Lung (tissue), 11 donors: ENCODE measurements at regions not wholly inside any gene's neighbourhood (a gene's known extent, or its start where the extent isn't known, plus 50 kb on each side); places are given as distances from the start of the nearest gene placed in this dataset.

Source experiments
- ATAC-seq: fragments of 200-7000 bp; cut with Tn5 transposase; one replicate; pipeline ENCODE4 v1.9.1; 2020; ENCODE audit warnings: moderate number of reproducible peaks; ENCODE audit not compliant: insufficient read depth, low FRiP score
- DNase-seq, 3 donors: peaks; one replicate each; pipeline ENCODE4 v3.0.0-alpha.2; 2013 to 2017
- H3K27ac ChIP-seq, 2 donors: one replicate each; pipeline ENCODE4 v1.5.1; 2013; ENCODE audit warnings: mild to moderate bottlenecking in 2 of 2, moderate library complexity in 2 of 2, control low read depth in 1 of 2, inconsistent platforms in 1 of 2, low read depth in 1 of 2, low read length in 1 of 2
- H3K27me3 ChIP-seq, 3 donors: one replicate each; pipeline ENCODE4 v1.5.1; 2013; ENCODE audit warnings: low read length in 2 of 3; ENCODE audit not compliant: control insufficient read depth in 3 of 3, insufficient read depth in 3 of 3
- H3K36me3 ChIP-seq, 4 donors: one replicate each; pipeline ENCODE4 v1.5.1; 2013; ENCODE audit warnings: low read length in 4 of 4, mild to moderate bottlenecking in 1 of 4, moderate library complexity in 1 of 4; ENCODE audit not compliant: control insufficient read depth in 4 of 4, insufficient read depth in 4 of 4
- H3K4me1 ChIP-seq, 5 donors: one replicate each; pipeline ENCODE4 v1.5.1; 2013; ENCODE audit warnings: low read length in 5 of 5, mild to moderate bottlenecking in 2 of 5, moderate library complexity in 1 of 5; ENCODE audit not compliant: control insufficient read depth in 5 of 5, insufficient read depth in 5 of 5
- H3K4me3 ChIP-seq: one replicate; pipeline ENCODE4 v1.5.1; 2013; ENCODE audit warnings: mild to moderate bottlenecking, control low read depth, moderate library complexity
- H3K9ac ChIP-seq, 2 donors: one replicate each; pipeline ENCODE4 v1.5.1; 2013; ENCODE audit warnings: low read length in 2 of 2, control low read depth in 1 of 2; ENCODE audit not compliant: insufficient read depth in 1 of 2
- H3K9me3 ChIP-seq, 4 donors: one replicate each; pipeline ENCODE4 v1.5.1; 2013; ENCODE audit warnings: low read length in 3 of 4, mild to moderate bottlenecking in 1 of 4, moderate library complexity in 1 of 4; ENCODE audit not compliant: control insufficient read depth in 4 of 4, insufficient read depth in 3 of 4
- CTCF ChIP-seq: IDR thresholded peaks from 2 replicates; pipeline ENCODE4 v1.5.1; 2012; ENCODE audit warnings: mild to moderate bottlenecking; ENCODE audit errors: control extremely low read depth, extremely low read depth
- WGBS, 2 donors: extraction: QIAGEN DNeasy Blood & Tissue Kit; methylation state at CpG; one replicate each; pipeline ENCODE4 v1.1.7; 2013; 5-methylcytosine and 5-hydroxymethylcytosine counted together
- donor health status: control.
- donor health status: control.
- donor health status: Bipolar disorder and iron deficiency.
- donor health status: healthy.
- donor health status: DM: yes; HTN: yes; CAD: no.

- no peak for TF ChIP-seq CTCF
- Histone ChIP-seq H3K4me1 (peaks cover 0 to 7% (median 0%) of the 10 kb centered on the region in 5 donors), H3K4me3 (no peak overlapping the region), H3K9ac (no peak overlapping the region), H3K27me3 (no peaks in the 10 kb centered on the region), H3K36me3 (no peaks in the 10 kb centered on the region), H3K27ac (no peak overlapping the region), H3K9me3 (no peaks in the 10 kb centered on the region)
- ATAC-seq (no peak), DNase-seq (no peak)
- 71 to 86% methylated on average over 8 of the region's 8 CpGs for WGBS, 2 donors
These were observed 2118.9 kb downstream of the MAT2B start for GRCh38 chr5:165624166-165624946.

DNA sequence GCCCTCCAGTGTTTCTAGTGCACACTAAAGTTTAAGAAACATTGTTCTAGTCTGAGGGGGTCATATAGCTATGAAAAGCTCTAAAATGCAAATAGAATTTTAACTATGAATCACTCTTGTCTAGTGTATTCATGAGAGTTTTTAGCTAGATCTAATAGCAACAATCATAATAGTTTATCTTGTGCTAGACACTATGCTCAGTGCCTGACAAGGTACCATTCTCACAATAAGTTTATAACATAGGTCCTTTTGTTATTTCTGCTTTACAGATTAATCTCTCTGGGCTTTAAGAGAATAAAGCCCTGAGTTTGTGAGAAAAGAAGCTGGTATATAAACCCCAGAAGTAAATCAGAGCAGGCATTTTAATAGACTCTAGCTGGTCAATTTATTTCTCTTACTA lies 2120.7 kb downstream of the MAT2B start:
- H3K9me3 ChIP-seq = no peaks in the 10 kb centered on the region
- H3K4me1 ChIP-seq = peaks cover 0 to 9% (median 2%) of the 10 kb centered on the region in 5 donors
- H3K27me3 ChIP-seq = no peaks in the 10 kb centered on the region
- no peak for ATAC-seq
- TF ChIP-seq CTCF = no peak
- no peak overlapping the region for H3K27ac ChIP-seq
- no peak for DNase-seq
- H3K36me3 ChIP-seq = no peaks in the 10 kb centered on the region
- H3K4me3 ChIP-seq = no peak overlapping the region
- no peak overlapping the region for H3K9ac ChIP-seq

GRCh38 chr5:165627548-165628170 lies 2122.2 kb downstream of the MAT2B start:
- ATAC-seq (no peak), DNase-seq (peak in 2 of 3 donors; percentile 12 to 26)
- Histone ChIP-seq H3K4me3 (no peak overlapping the region), H3K4me1 (peaks cover 0 to 9% (median 2%) of the 10 kb centered on the region in 5 donors), H3K9me3 (no peaks in the 10 kb centered on the region), H3K27ac (no peak overlapping the region), H3K36me3 (no peaks in the 10 kb centered on the region), H3K27me3 (no peaks in the 10 kb centered on the region), H3K9ac (no peak overlapping the region)
- WGBS, 2 donors = 79% methylated on average over 8 of the region's 8 CpGs
- TF ChIP-seq CTCF = no peak
